IPS-18c (cell line): ENCODE measurements at regions not wholly inside any gene's neighbourhood (a gene's known extent, or its start where the extent isn't known, plus 50 kb on each side); places are given as distances from the start of the nearest gene placed in this dataset.

ENCODE experiments used
- H3K4me3 ChIP-seq: 2 replicates; pipeline ENCODE4 v1.7.0; 2013; ENCODE audit warnings: low read depth, mild to moderate bottlenecking, low read length, moderate library complexity; ENCODE audit not compliant: insufficient read depth
- H3K9me3 ChIP-seq: one replicate; pipeline ENCODE4 v1.6.1; 2013; ENCODE audit warnings: mild to moderate bottlenecking, low read length, moderate library complexity; ENCODE audit not compliant: control insufficient read depth, insufficient read depth

GRCh38 chrX:39839371-39839770, 258.4 kb downstream of the BCOR start:
- Histone ChIP-seq H3K4me3 (no peak overlapping the region), H3K9me3 (peaks cover 5% of the 10 kb centered on the region)

GRCh38 chrX:39840133-39840532, 257.6 kb downstream of the BCOR start:
- Histone ChIP-seq H3K9me3 (peaks cover 4% of the 10 kb centered on the region), H3K4me3 (no peak overlapping the region)

GRCh38 chrX:39840581-39841093, 257.1 kb downstream of the BCOR start:
- peaks cover 3% of the 10 kb centered on the region for H3K9me3 ChIP-seq
- H3K4me3 ChIP-seq, result no peak overlapping the region

DNA sequence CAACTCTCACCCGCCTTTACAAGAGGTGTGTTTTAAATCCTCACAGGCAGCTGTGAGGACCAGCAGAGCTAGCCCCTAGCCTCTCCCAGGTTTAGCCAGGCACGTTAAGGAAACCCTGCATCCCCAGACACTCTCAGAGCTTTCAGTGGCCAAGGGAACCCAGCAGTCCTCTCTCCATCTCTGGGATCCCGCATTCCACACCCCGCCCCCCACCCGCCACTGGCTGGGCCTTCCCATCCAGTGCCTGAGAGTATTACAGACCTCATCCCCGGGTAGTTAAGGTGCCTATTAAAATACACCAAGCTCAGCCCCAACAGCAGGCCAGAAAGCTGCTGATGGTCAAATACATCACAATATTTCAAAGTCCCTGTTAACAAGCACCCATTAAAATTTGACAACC, 256.2 kb downstream of the BCOR start:
- Histone ChIP-seq H3K9me3 (peaks cover 3% of the 10 kb centered on the region), H3K4me3 (no peak overlapping the region)

GRCh38 chrX:39842281-39842973, 255.3 kb downstream of the BCOR start:
- Histone ChIP-seq H3K4me3 (no peak overlapping the region), H3K9me3 (peaks cover 5% of the 10 kb centered on the region)

DNA sequence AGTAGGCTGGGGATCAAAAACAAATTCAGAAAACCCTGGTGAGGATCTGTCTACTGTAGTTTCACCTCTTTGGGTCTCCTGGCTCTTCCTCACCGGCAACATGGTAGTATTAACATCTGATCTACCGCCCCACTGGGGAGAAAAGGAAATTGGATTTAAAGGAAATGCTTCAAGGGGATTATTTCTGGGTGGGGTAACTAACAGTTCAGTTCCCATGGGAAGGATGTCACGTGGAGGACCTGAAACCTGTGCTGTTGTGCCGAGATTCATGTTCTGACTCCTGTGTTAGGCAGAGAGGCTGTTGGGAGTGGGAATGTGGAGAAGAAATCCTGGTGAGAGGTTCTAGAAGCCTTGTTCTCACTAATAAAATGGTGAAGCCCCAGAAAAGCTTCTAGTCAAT, 254.4 kb downstream of the BCOR start:
- H3K9me3 ChIP-seq, result peaks cover 5% of the 10 kb centered on the region
- no peak overlapping the region for H3K4me3 ChIP-seq

- peaks cover 5% of the 10 kb centered on the region for H3K9me3 ChIP-seq
These were observed 252.5 kb downstream of the BCOR start for GRCh38 chrX:39845233-39845632.

GRCh38 chrX:39846460-39846859, 251.3 kb downstream of the BCOR start:
- peaks cover 2% of the 10 kb centered on the region for H3K9me3 ChIP-seq
- no peak overlapping the region for H3K4me3 ChIP-seq

More at GRCh38 chrX:39845233-39845632, 252.5 kb downstream of the BCOR start:
- no peak overlapping the region for H3K4me3 ChIP-seq

DNA sequence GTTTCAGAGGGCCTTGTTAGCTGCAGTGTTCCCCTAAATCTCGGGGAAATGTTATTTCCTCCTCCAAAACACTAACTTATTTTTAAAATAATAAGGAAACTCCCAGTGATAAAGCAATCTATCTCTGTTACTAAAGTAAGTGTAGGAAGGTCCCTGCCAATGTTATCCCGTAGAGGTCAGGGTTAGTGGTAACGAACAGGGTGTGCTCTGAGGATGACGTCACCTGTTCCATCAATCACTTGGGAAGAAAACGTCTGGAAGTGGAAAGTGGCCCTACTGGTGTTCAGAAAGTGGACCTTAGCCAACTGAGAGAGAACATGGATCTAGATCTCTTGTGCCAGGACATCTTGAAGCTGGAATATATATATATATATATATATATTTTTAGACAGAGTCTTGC, 249.5 kb downstream of the BCOR start:
- no peak overlapping the region for H3K4me3 ChIP-seq
- H3K9me3 ChIP-seq, result peaks cover 2% of the 10 kb centered on the region

DNA sequence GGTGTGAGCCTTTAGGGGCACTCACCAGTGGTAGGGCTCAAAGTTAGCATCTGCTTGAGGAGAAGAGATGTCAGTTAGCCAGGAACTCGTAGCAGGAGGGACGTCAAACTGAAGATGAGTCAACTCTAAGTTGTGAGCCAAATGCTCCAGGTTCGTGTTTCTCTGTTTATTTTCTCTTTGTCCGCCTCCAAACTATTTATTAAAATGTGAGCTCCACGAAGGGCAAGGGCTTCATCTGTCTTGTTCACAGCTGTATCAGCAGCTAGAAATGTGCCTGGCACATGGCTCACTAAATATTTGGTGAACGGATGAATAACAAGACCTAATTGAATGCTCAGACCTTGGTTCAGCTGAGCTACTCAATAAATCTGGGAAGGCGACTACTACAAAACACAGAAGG, 248.9 kb downstream of the BCOR start:
- no peak overlapping the region for H3K4me3 ChIP-seq
- H3K9me3 ChIP-seq, result peaks cover 2% of the 10 kb centered on the region

DNA sequence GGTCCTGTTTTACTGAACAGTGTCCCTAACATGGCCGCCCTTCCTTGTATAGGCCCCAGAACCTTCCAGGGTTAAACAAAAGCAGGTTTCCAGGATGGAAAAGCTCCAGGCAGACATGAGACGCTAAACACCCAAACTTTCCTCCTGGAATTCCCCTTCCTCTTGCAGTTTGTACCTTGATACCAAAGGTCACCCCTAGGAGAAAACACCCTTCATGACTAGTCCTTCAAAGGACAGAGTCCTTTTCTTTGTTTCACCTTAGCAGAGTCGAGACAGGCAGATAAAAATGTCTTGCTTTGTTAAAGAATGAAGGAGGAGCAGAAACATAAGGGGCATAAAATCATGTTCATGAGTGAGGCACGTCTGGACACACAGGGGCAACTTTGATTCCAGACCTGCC, 247.5 kb downstream of the BCOR start:
- Histone ChIP-seq H3K4me3 (no peak overlapping the region), H3K9me3 (peaks cover 2% of the 10 kb centered on the region)

- peaks cover 2% of the 10 kb centered on the region for H3K9me3 ChIP-seq
- H3K4me3 ChIP-seq, result no peak overlapping the region
These were observed 247.1 kb downstream of the BCOR start for GRCh38 chrX:39850630-39851152.

DNA sequence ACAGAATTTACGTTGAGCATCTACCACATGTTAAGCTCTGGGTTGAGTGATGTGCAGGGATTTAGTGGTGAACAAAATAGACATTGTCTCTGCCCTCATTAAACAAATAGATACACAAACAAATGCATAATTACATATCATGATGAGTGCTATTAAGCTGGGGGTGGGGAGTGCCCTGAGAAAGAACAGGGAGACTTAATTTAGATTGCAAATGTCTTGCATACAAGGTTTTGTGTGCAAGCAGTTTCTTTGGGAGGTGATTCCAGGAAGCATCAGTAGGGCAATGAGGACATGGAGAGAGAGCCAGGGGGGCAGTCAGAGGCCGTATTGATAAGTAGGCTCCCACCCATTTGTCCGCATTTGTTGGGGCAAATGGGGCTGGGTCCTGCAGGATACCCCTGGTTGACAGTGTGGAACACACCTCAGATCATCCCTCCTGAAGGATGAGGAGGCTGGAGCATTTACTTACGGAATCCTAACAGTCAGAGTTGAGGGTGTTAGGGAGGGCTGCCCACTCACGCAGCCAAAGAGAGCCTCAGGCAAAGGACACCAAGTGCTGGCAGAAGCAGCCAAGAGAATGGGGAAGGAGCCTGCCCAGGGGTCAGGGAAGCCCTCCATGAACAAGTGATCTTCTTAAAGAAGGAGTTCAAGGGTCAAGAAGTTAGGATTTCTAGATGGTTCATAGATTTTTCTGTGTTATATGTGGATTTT, 245.9 kb downstream of the BCOR start:
- peaks cover 5% of the 10 kb centered on the region for H3K9me3 ChIP-seq
- H3K4me3 ChIP-seq, result no peak overlapping the region

DNA sequence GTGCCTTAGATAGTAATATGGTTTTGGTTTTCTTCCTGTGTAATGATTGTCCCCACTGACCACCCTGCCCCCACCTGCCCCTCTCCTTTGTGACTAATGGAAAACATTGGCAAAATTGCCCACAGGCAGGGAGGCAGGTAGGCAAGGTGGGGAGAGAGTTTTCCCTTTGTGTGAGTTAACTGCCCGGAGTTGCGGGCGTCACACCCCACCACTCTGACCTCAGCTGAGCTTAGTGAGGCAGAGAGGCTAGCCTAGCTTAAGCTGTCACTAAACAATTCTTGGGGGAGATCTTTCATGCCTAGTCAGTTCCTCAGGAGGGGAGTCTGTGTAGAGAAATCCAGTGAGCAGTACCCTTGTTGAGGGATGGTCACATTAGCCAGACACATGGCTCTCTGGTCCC, 245.3 kb downstream of the BCOR start:
- peaks cover 3% of the 10 kb centered on the region for H3K9me3 ChIP-seq
- H3K4me3 ChIP-seq, result no peak overlapping the region

DNA sequence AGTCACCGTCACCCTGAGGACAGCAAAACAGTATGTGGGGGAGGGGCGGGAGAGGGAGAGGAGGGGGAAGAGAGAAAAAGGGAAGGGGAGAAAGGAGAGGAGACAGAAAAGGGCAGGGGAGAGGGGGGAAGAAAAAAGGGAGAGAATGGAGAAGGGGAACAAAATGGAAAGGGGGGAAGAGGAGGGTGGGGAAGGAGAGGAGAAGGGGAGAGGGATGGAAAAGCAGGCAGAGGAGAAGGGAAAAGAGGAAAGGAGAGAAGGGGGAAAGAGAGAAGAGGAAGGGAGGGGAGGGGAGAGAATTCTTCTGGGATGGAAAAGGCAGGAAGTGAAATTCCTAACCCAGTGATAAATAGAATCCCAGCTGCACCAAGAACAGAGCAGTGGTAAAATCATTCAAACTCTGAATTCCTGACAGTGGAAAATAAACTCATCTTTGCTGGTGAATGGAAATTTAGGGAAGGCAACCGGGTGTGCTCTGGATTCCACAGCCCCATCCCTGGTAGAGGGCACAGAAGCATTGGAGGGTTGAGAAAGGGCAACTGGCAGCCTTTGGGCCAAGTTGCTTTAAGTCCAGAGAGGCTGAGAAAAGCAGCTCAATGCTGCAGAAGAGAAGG, 244.2 kb downstream of the BCOR start:
- H3K4me3 ChIP-seq, result peak overlapping the region; percentile 20; the same call in 1 of the 2 replicates
- H3K9me3 ChIP-seq, result peaks cover 3% of the 10 kb centered on the region

DNA sequence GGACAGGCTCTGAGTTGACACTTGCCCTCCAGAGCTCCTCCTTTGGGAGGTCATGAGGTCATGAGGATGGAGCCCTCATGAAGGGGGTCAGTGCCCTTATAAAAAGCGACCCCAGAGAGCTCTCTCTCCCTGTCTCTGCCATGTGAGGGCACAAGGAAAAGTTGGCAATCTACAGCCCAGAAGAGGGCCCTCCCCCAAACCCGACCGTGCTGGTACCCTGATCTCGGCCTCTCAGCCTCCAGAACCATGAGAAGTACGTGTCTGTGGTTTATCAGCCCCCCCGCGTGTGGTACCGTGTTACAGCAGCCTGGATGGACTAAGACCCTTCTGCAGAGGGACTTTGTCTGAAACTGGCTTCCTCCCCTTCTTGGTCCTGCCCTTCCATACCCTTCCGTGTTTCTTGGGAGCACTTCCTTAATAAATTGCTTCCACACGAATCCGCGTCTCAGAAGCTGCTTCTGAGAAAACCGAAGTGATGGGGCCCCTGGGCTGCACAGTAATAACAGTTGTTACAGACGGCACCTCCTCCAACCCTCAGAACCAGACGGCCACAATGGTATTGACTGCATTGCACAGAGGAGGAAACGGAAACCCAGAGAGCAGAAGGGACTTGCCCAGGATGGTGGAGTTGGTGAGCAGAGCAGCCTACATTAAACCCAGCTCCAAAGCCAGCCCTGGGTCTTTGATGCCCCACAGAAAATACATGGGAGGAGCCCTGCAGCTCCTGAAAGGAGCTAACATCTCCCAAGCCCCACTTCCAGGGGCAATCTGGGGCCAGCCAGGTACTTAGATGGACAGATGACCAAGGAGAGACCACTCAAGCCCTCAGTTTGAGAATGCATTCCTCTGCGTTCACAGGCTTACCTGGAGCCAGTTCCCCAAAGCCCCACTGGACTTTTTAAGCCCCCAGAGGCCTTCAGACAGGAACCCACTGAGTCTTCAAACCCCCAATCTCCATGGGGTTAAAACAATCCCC, 242.7 kb downstream of the BCOR start:
- Histone ChIP-seq H3K4me3 (no peak overlapping the region), H3K9me3 (peaks cover 3% of the 10 kb centered on the region)

GRCh38 chrX:39855748-39856129, 242.0 kb downstream of the BCOR start:
- peaks cover 3% of the 10 kb centered on the region for H3K9me3 ChIP-seq
- H3K4me3 ChIP-seq, result no peak overlapping the region
